SK-N-SH (cell line): ENCODE measurements at regions not wholly inside any gene's neighbourhood (a gene's known extent, or its start where the extent isn't known, plus 50 kb on each side); places are given as distances from the start of the nearest gene placed in this dataset.

Source experiments
- CTCF ChIA-PET: fragments of 300-600, 350-600 bp; formaldehyde crosslinking; extraction: SDS; loops from one replicate; lab custom pipeline; 2021; lab: Yijun Ruan, JAX
- POLR2A ChIA-PET: fragments of 350-600 bp; sonication (Branson Sonifier 250); formaldehyde crosslinking; extraction: SDS; loops from one replicate; lab custom pipeline; 2020; ENCODE audit warnings: antibody characterized with exemption, inconsistent platforms; lab: Yijun Ruan, JAX
- DNase-seq: peaks from one replicate; pipeline ENCODE4 v3.0.0; 2012
- H2AFZ ChIP-seq: fragments of 200-600 bp; sonication (generic); 2 replicates; pipeline ENCODE4 v1.8.1; 2016; ENCODE audit warnings: antibody characterized with exemption, mild to moderate bottlenecking, low read depth
- H3F3A ChIP-seq: fragments of 200-600 bp; sonication (generic); replicated peaks from 2 replicates; pipeline ENCODE3; 2016; ENCODE audit warnings: antibody characterized with exemption, mild to moderate bottlenecking; ENCODE audit not compliant: insufficient read depth
- H3K27ac ChIP-seq, 2 experiments: fragments of 200-500 bp in 1 of 2; fragments of 200-600 bp in 1 of 2; sonication (Bioruptor generic) in 1 of 2; sonication (generic), shearing (Covaris generic) in 1 of 2; 2 replicates each; pipeline versions ENCODE4 v1.5.1 to v1.6.1; 2014 to 2016; ENCODE audit warnings: low read depth in 2 of 2, inconsistent platforms in 1 of 2, low read length in 1 of 2, mild to moderate bottlenecking in 1 of 2, mixed read lengths in 1 of 2
- H3K27me3 ChIP-seq: fragments of 200-600 bp; sonication (generic), shearing (Covaris generic); 2 replicates; pipeline ENCODE4 v1.6.1; 2016; ENCODE audit warnings: mixed run types; ENCODE audit not compliant: insufficient read depth
- H3K36me3 ChIP-seq, 2 experiments: fragments of 200-500 bp in 1 of 2; fragments of 200-600 bp in 1 of 2; sonication (Bioruptor generic) in 1 of 2; sonication (generic) in 1 of 2; replicated peaks in 1 of 2; 2 replicates each; pipeline versions ENCODE3 to v1.5.1; 2014 to 2016; ENCODE audit warnings: low read length in 1 of 2, mild to moderate bottlenecking in 1 of 2; ENCODE audit not compliant: insufficient read depth in 2 of 2, control insufficient read depth in 1 of 2
- H3K4me1 ChIP-seq, 2 experiments: fragments of 200-500 bp in 1 of 2; fragments of 200-600 bp in 1 of 2; sonication (Bioruptor generic) in 1 of 2; sonication (generic), shearing (Covaris generic) in 1 of 2; 2 replicates each; pipeline versions ENCODE4 v1.5.1 to v1.6.1; 2014 to 2016; ENCODE audit warnings: low read depth in 1 of 2, low read length in 1 of 2, mixed run types in 1 of 2; ENCODE audit not compliant: insufficient read depth in 2 of 2, control insufficient read depth in 1 of 2
- H3K4me2 ChIP-seq: fragments of 200-600 bp; sonication (generic), shearing (Covaris generic); 2 replicates; pipeline ENCODE4 v1.6.1; 2017; ENCODE audit warnings: mixed run types
- H3K4me3 ChIP-seq, 2 experiments: fragments of 200-500 bp in 1 of 2; fragments of 200-600 bp in 1 of 2; sonication (Bioruptor generic) in 1 of 2; sonication (generic), shearing (Covaris generic) in 1 of 2; 2 replicates each; pipeline versions ENCODE4 v1.5.1 to v1.8.1; 2014 to 2016; ENCODE audit warnings: low read depth in 2 of 2, inconsistent platforms in 1 of 2, low read length in 1 of 2, mild to moderate bottlenecking in 1 of 2, mixed read lengths in 1 of 2, moderate library complexity in 1 of 2
- H3K79me2 ChIP-seq: fragments of 200-600 bp; sonication (generic); 2 replicates; pipeline ENCODE4 v1.8.1; 2017; ENCODE audit warnings: mild to moderate bottlenecking; ENCODE audit not compliant: insufficient read depth
- H3K9ac ChIP-seq: fragments of 200-600 bp; sonication (generic); 2 replicates; pipeline ENCODE4 v1.6.1; 2017; ENCODE audit warnings: mixed run types
- H3K9me2 ChIP-seq: fragments of 200-600 bp; sonication (generic); 2 replicates; pipeline ENCODE4 v1.6.1; 2017; ENCODE audit warnings: mixed run types
- H3K9me3 ChIP-seq: fragments of 200-600 bp; sonication (generic); 2 replicates; pipeline ENCODE4 v1.6.1; 2017; ENCODE audit warnings: mixed run types, mild to moderate bottlenecking, moderate library complexity
- H4K20me1 ChIP-seq: fragments of 200-600 bp; sonication (generic); 2 replicates; pipeline ENCODE4 v1.6.1; 2017; ENCODE audit warnings: mild to moderate bottlenecking, mixed run types; ENCODE audit not compliant: insufficient read depth
- CTCF ChIP-seq: fragments of 200-600 bp; sonication (generic); IDR thresholded peaks from 2 replicates; pipeline ENCODE4 v1.6.1; 2017; ENCODE audit warnings: antibody characterized with exemption, mild to moderate bottlenecking, moderate library complexity
- ELF1 ChIP-seq: IDR thresholded peaks from 2 replicates; pipeline ENCODE4 v1.4.0; 2012
- EP300 ChIP-seq, 2 experiments: IDR thresholded peaks; 2 replicates each; pipeline versions ENCODE4 v1.4.0 to v1.6.1; 2012; ENCODE audit warnings: borderline replicate concordance in 1 of 2, low read depth in 1 of 2, low read length in 1 of 2
- EZH2phosphoT487 ChIP-seq: fragments of 200-600 bp; sonication (generic); IDR thresholded peaks from 2 replicates; pipeline ENCODE4 v1.6.1; 2017; ENCODE audit warnings: low read depth, mixed run types, mild to moderate bottlenecking, antibody characterized with exemption, moderate library complexity, borderline replicate concordance
- FOXM1 ChIP-seq: IDR thresholded peaks from 2 replicates; pipeline ENCODE4 v1.4.0; 2012; ENCODE audit warnings: low read depth, mild to moderate bottlenecking
- GATA2 ChIP-seq: sonication (generic); formaldehyde crosslinking; IDR thresholded peaks from 2 replicates; pipeline ENCODE4 v1.5.0; 2020; ENCODE audit warnings: mild to moderate bottlenecking, missing genetic modification reagents
- IRF3 ChIP-seq: fragments of 150-350 bp; IDR thresholded peaks from 2 replicates; pipeline ENCODE4 v1.6.1; 2016; ENCODE audit warnings: mild to moderate bottlenecking, low read depth, low read length
- JUND ChIP-seq: IDR thresholded peaks from 2 replicates; pipeline ENCODE4 v1.4.0; 2012
- MAX ChIP-seq: IDR thresholded peaks from 2 replicates; pipeline ENCODE4 v1.4.0; 2012; ENCODE audit warnings: low read depth
- MXI1 ChIP-seq: IDR thresholded peaks from 2 replicates; pipeline ENCODE4 v1.6.1; 2012; ENCODE audit warnings: mild to moderate bottlenecking, low read depth, low read length, improper control_type of control experiment
- NFIC ChIP-seq: IDR thresholded peaks from 2 replicates; pipeline ENCODE4 v1.4.0; 2012; ENCODE audit warnings: borderline replicate concordance
- POLR2AphosphoS5 ChIP-seq: IDR thresholded peaks from 2 replicates; pipeline ENCODE4 v1.6.1; 2012; ENCODE audit warnings: low read depth, low read length
- RAD21 ChIP-seq: IDR thresholded peaks from 2 replicates; pipeline ENCODE4 v1.6.1; 2012; ENCODE audit warnings: mild to moderate bottlenecking, low read length
- RFX5 ChIP-seq: IDR thresholded peaks from 2 replicates; pipeline ENCODE4 v1.6.1; 2012; ENCODE audit warnings: mild to moderate bottlenecking, improper control_type of control experiment, low read length
- SIN3A ChIP-seq: IDR thresholded peaks from 2 replicates; pipeline ENCODE4 v1.6.1; 2012; ENCODE audit warnings: low read depth, mild to moderate bottlenecking, low read length, moderate library complexity, borderline replicate concordance
- TAF1 ChIP-seq: IDR thresholded peaks from 2 replicates; pipeline ENCODE4 v1.6.1; 2012; ENCODE audit warnings: low read depth, mild to moderate bottlenecking, low read length, moderate library complexity, borderline replicate concordance
- TCF12 ChIP-seq: IDR thresholded peaks from 2 replicates; pipeline ENCODE4 v1.4.0; 2012
- USF2 ChIP-seq: fragments of 150-350 bp; IDR thresholded peaks from 2 replicates; pipeline ENCODE4 v1.6.1; 2017; ENCODE audit warnings: antibody characterized with exemption, low read length, low read depth, borderline replicate concordance
- YY1 ChIP-seq: IDR thresholded peaks from 2 replicates; pipeline ENCODE4 v1.4.0; 2012; ENCODE audit warnings: low read depth, mild to moderate bottlenecking
- WGBS: methylation state at CpG from one replicate; pipeline ENCODE4 v1.1.6; 2017; ENCODE audit warnings: low lambda C conversion rate; 5-methylcytosine and 5-hydroxymethylcytosine counted together

DNA sequence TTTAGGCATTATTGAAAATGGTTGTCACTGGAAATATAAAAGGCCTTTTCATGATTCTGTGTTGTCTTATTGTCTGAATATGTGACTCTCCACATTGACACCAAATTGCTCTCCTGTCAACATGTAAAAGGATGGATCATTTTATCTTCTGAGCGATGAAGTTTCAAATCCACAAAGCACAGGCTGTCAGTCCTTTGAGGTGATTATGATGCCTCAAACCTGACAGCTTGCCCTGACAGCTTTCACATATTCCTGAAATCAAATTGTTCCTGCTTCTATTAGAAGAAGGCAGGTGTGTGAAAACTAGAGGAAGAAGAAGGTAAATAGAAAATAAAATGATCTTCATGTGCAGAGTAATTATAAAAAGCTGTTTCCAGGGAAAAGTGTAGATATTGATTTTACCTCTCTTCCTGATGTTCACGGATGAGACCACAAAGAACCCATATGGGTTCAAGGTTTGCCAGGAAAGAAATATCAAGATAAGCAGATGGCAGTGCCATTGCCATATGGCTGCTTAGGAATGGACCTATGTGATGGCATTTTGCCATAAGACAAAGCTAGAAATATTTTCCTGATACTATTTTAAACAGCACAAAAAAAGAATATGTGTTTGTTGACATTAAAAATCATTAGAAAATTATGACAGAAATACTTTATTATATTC, 1006.3 kb upstream of the AGA start:
- Histone ChIP-seq H3K9ac (no peak overlapping the region), H3K4me1 (no peaks in the 10 kb centered on the region), H3K27me3 (no peaks in the 10 kb centered on the region), H2AFZ (no peak overlapping the region), H3K9me3 (no peaks in the 10 kb centered on the region), H3K79me2 (no peaks in the 10 kb centered on the region), H3K9me2 (no peaks in the 10 kb centered on the region), H3K27ac (no peak overlapping the region), H3K4me2 (no peak overlapping the region), H3K36me3 (no peaks in the 10 kb centered on the region), H3K4me3 (no peak overlapping the region), H3F3A (no peaks in the 10 kb centered on the region), H4K20me1 (no peaks in the 10 kb centered on the region)
- DNase-seq, result no peak
- ChIA-PET POLR2A (no interaction called here), CTCF (no interaction called here)
- no peak for TF ChIP-seq YY1
- no peak for TF ChIP-seq JUND
- no peak for TF ChIP-seq GATA2 (CRISPR knock-in tag)
- no peak for TF ChIP-seq FOXM1
- TF ChIP-seq RFX5, result no peak
- no peak for TF ChIP-seq SIN3A
- TF ChIP-seq ELF1, result no peak
- no peak for TF ChIP-seq MXI1
- no peak for TF ChIP-seq RAD21
- no peak for TF ChIP-seq MAX
- no peak for TF ChIP-seq POLR2AphosphoS5
- TF ChIP-seq IRF3, result no peak
- no peak for TF ChIP-seq TCF12
- TF ChIP-seq CTCF, result no peak
- TF ChIP-seq EZH2phosphoT487, result no peak
- TF ChIP-seq TAF1, result no peak
- no peak for TF ChIP-seq NFIC
- no peak for TF ChIP-seq EP300 (IDR thresholded peaks at IDR 0.05; ENCODE audit: borderline replicate concordance in 1 of 2, low read depth in 1 of 2, low read length in 1 of 2)
- 0% methylated on average over 2 of the region's 2 CpGs for WGBS

DNA sequence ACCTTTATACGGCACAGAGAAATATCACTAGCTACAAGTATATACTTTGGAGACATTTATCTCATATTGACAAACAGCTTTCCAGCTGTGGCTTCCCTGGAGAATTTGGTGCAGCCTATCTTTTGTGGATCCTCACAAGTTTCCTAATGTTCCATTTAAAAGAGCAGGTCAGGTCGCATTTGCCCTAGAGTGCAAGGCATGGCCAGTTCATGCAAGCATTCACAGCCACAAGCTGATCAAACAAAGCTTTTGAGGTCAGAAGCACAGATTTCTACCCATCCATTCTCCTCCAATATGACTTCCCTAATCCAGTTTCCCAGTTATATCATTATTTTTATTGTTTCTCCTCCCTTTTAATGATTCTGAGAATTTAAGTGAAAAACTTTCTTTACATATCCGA, 1008.4 kb upstream of the AGA start:
- POLR2A ChIA-PET, result no interaction called here
- H3K4me1 ChIP-seq, result no peaks in the 10 kb centered on the region
- H2AFZ ChIP-seq, result no peak overlapping the region
- DNase-seq, result no peak
- H3K27me3 ChIP-seq, result no peaks in the 10 kb centered on the region
- H3K9ac ChIP-seq, result no peak overlapping the region
- no peaks in the 10 kb centered on the region for H3K79me2 ChIP-seq
- CTCF ChIA-PET, result no interaction called here
- WGBS, result 1% methylated on average over 3 of the region's 3 CpGs
- no peaks in the 10 kb centered on the region for H3K9me3 ChIP-seq
- H3K4me2 ChIP-seq, result no peak overlapping the region
- H3K27ac ChIP-seq, result no peak overlapping the region
- no peaks in the 10 kb centered on the region for H3K36me3 ChIP-seq
- no peaks in the 10 kb centered on the region for H3F3A ChIP-seq
- H3K9me2 ChIP-seq, result no peaks in the 10 kb centered on the region
- no peaks in the 10 kb centered on the region for H4K20me1 ChIP-seq
- TF ChIP-seq USF2, result no peak
- no peak overlapping the region for H3K4me3 ChIP-seq
